Neural crest cell (in vitro differentiated cells): ENCODE measurements at regions not wholly inside any gene's neighbourhood (a gene's known extent, or its start where the extent isn't known, plus 50 kb on each side); places are given as distances from the start of the nearest gene placed in this dataset.

Source experiments
- DNase-seq: peaks from one replicate; pipeline ENCODE4 v3.0.0; 2021; ENCODE audit warnings: low read depth, mixed read lengths, low spot score
- H3K27ac Mint-ChIP-seq: one replicate; pipeline ENCODE4 v1.8.0; 2021; ENCODE audit warnings: mild to moderate bottlenecking, mixed read lengths; ENCODE audit not compliant: unreplicated experiment
- H3K27me3 Mint-ChIP-seq: 2 replicates; pipeline ENCODE4 v1.8.0; 2021; ENCODE audit warnings: low read depth, mild to moderate bottlenecking, mixed read lengths
- H3K36me3 Mint-ChIP-seq: 2 replicates; pipeline ENCODE4 v1.8.0; 2021; ENCODE audit warnings: low read depth, mild to moderate bottlenecking, mixed read lengths
- H3K4me1 Mint-ChIP-seq: 2 replicates; pipeline ENCODE4 v1.8.0; 2021; ENCODE audit warnings: mixed read lengths
- H3K4me3 Mint-ChIP-seq: one replicate; pipeline ENCODE4 v1.8.0; 2021; ENCODE audit warnings: mild to moderate bottlenecking, mixed read lengths
- H3K9me3 Mint-ChIP-seq: 2 replicates; pipeline ENCODE4 v1.8.0; 2021; ENCODE audit warnings: mixed read lengths
- TF ChIP-seq, protein P1 (sequence below): fragments of 200-600 bp; sonication (generic); conservative IDR thresholded peaks from 2 replicates; pipeline ENCODE4 v1.5.0; 2021; ENCODE audit warnings: antibody characterized with exemption, mild to moderate bottlenecking

DNA sequence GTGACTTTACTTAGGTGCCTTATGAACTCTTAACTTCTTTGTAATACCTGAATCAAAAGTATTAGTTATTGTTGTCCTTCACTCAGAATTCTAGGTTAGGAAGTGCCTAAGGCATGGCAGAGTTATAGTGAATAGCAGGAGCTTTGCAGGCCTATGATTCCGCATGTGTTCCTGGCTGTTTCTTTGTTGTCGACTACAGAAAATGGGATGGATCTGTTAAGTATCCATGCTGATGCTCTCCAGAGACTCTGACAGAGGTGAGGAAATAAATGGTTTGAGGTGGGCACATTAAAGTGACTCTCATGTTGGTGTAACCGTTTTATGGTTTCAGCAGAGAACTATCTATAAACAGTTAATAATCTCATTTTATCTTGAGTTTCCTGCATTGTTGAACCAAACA, 1601.3 kb downstream of the PCDH7 start:
- Mint-ChIP-seq H3K9me3 (peaks cover 12% of the 10 kb centered on the region), H3K36me3 (no peaks in the 10 kb centered on the region), H3K4me1 (no peaks in the 10 kb centered on the region), H3K27me3 (no peaks in the 10 kb centered on the region), H3K4me3 (no peak overlapping the region), H3K27ac (no peak overlapping the region)
- DNase-seq = no peak
- TF ChIP-seq, protein P1, sequence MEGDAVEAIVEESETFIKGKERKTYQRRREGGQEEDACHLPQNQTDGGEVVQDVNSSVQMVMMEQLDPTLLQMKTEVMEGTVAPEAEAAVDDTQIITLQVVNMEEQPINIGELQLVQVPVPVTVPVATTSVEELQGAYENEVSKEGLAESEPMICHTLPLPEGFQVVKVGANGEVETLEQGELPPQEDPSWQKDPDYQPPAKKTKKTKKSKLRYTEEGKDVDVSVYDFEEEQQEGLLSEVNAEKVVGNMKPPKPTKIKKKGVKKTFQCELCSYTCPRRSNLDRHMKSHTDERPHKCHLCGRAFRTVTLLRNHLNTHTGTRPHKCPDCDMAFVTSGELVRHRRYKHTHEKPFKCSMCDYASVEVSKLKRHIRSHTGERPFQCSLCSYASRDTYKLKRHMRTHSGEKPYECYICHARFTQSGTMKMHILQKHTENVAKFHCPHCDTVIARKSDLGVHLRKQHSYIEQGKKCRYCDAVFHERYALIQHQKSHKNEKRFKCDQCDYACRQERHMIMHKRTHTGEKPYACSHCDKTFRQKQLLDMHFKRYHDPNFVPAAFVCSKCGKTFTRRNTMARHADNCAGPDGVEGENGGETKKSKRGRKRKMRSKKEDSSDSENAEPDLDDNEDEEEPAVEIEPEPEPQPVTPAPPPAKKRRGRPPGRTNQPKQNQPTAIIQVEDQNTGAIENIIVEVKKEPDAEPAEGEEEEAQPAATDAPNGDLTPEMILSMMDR = no peak

DNA sequence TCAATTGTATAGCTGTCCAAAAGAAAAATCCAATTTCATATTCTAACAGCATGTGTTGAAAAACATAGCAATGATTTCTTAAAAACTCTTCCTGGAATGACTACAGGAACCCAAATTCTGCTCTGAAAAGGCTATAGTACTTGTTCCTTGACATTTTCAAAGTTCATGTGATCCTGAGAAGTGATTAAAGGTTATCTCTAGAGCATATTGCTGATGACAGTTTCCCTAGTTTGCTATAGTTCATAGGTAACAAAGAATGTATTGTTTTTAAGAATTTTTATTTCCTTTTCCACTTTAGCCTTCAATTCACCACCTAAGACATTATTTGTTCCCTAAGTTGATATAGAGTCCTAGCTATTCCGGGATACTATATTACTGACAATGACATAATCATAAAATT, 1614.6 kb downstream of the PCDH7 start:
- TF ChIP-seq, protein P1 = no peak
- Mint-ChIP-seq H3K36me3 (no peaks in the 10 kb centered on the region), H3K4me1 (no peaks in the 10 kb centered on the region), H3K9me3 (no peaks in the 10 kb centered on the region), H3K4me3 (no peak overlapping the region), H3K27me3 (no peaks in the 10 kb centered on the region), H3K27ac (no peak overlapping the region)
- no peak for DNase-seq

DNA sequence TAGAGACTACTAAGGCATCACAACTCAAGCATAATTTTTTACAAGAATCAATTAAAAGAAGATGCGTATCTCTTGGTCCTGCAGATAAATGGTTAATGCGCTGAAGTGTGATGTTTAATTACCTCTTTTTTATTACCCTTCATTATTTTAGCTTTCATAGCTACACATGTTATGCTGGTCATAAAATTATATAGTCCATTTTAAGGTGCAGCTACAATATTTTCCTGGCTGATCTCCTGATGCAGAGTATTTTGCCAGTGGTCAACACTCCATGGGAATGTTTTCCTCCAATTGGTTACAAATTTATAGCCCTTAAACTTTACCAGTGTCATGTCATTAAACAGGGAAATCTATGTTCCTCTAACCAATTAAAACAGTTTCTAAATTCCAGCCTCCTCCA, 1617.2 kb downstream of the PCDH7 start:
- no peak for DNase-seq
- H3K27ac Mint-ChIP-seq = no peak overlapping the region
- no peaks in the 10 kb centered on the region for H3K9me3 Mint-ChIP-seq
- H3K27me3 Mint-ChIP-seq = no peaks in the 10 kb centered on the region
- H3K4me1 Mint-ChIP-seq = no peaks in the 10 kb centered on the region
- no peak overlapping the region for H3K4me3 Mint-ChIP-seq
- H3K36me3 Mint-ChIP-seq = no peaks in the 10 kb centered on the region
- TF ChIP-seq, protein P1 = no peak

GRCh38 chr4:32340591-32340990, 1620.4 kb downstream of the PCDH7 start:
- Mint-ChIP-seq H3K27me3 (no peaks in the 10 kb centered on the region), H3K4me1 (no peaks in the 10 kb centered on the region), H3K36me3 (no peaks in the 10 kb centered on the region), H3K4me3 (no peak overlapping the region), H3K9me3 (no peaks in the 10 kb centered on the region), H3K27ac (no peak overlapping the region)
- DNase-seq = no peak
- TF ChIP-seq, protein P1 = no peak

GRCh38 chr4:32341342-32341741, 1621.2 kb downstream of the PCDH7 start:
- no peaks in the 10 kb centered on the region for H3K9me3 Mint-ChIP-seq

More at GRCh38 chr4:32341342-32341741, 1621.2 kb downstream of the PCDH7 start:
- Mint-ChIP-seq H3K4me3 (no peak overlapping the region), H3K27ac (no peak overlapping the region), H3K27me3 (no peaks in the 10 kb centered on the region), H3K36me3 (no peaks in the 10 kb centered on the region), H3K4me1 (no peaks in the 10 kb centered on the region)
- no peak for DNase-seq
- TF ChIP-seq, protein P1 = no peak
